SK-N-SH (cell line): ENCODE measurements at regions not wholly inside any gene's neighbourhood (a gene's known extent, or its start where the extent isn't known, plus 50 kb on each side); places are given as distances from the start of the nearest gene placed in this dataset.

Experiments used
- CTCF ChIA-PET: fragments of 300-600, 350-600 bp; formaldehyde crosslinking; extraction: SDS; loops from one replicate; lab custom pipeline; 2021; lab: Yijun Ruan, JAX
- POLR2A ChIA-PET: fragments of 350-600 bp; sonication (Branson Sonifier 250); formaldehyde crosslinking; extraction: SDS; loops from one replicate; lab custom pipeline; 2020; ENCODE audit warnings: antibody characterized with exemption, inconsistent platforms; lab: Yijun Ruan, JAX
- DNase-seq: peaks from one replicate; pipeline ENCODE4 v3.0.0; 2012
- H2AFZ ChIP-seq: fragments of 200-600 bp; sonication (generic); 2 replicates; pipeline ENCODE4 v1.8.1; 2016; ENCODE audit warnings: antibody characterized with exemption, mild to moderate bottlenecking, low read depth
- H3F3A ChIP-seq: fragments of 200-600 bp; sonication (generic); replicated peaks from 2 replicates; pipeline ENCODE3; 2016; ENCODE audit warnings: antibody characterized with exemption, mild to moderate bottlenecking; ENCODE audit not compliant: insufficient read depth
- H3K27ac ChIP-seq, 2 experiments: fragments of 200-500 bp in 1 of 2; fragments of 200-600 bp in 1 of 2; sonication (Bioruptor generic) in 1 of 2; sonication (generic), shearing (Covaris generic) in 1 of 2; 2 replicates each; pipeline versions ENCODE4 v1.5.1 to v1.6.1; 2014 to 2016; ENCODE audit warnings: low read depth in 2 of 2, inconsistent platforms in 1 of 2, low read length in 1 of 2, mild to moderate bottlenecking in 1 of 2, mixed read lengths in 1 of 2
- H3K27me3 ChIP-seq: fragments of 200-600 bp; sonication (generic), shearing (Covaris generic); 2 replicates; pipeline ENCODE4 v1.6.1; 2016; ENCODE audit warnings: mixed run types; ENCODE audit not compliant: insufficient read depth
- H3K36me3 ChIP-seq, 2 experiments: fragments of 200-500 bp in 1 of 2; fragments of 200-600 bp in 1 of 2; sonication (Bioruptor generic) in 1 of 2; sonication (generic) in 1 of 2; replicated peaks in 1 of 2; 2 replicates each; pipeline versions ENCODE3 to v1.5.1; 2014 to 2016; ENCODE audit warnings: low read length in 1 of 2, mild to moderate bottlenecking in 1 of 2; ENCODE audit not compliant: insufficient read depth in 2 of 2, control insufficient read depth in 1 of 2
- H3K4me1 ChIP-seq, 2 experiments: fragments of 200-500 bp in 1 of 2; fragments of 200-600 bp in 1 of 2; sonication (Bioruptor generic) in 1 of 2; sonication (generic), shearing (Covaris generic) in 1 of 2; 2 replicates each; pipeline versions ENCODE4 v1.5.1 to v1.6.1; 2014 to 2016; ENCODE audit warnings: low read depth in 1 of 2, low read length in 1 of 2, mixed run types in 1 of 2; ENCODE audit not compliant: insufficient read depth in 2 of 2, control insufficient read depth in 1 of 2
- H3K4me2 ChIP-seq: fragments of 200-600 bp; sonication (generic), shearing (Covaris generic); 2 replicates; pipeline ENCODE4 v1.6.1; 2017; ENCODE audit warnings: mixed run types
- H3K4me3 ChIP-seq, 2 experiments: fragments of 200-500 bp in 1 of 2; fragments of 200-600 bp in 1 of 2; sonication (Bioruptor generic) in 1 of 2; sonication (generic), shearing (Covaris generic) in 1 of 2; 2 replicates each; pipeline versions ENCODE4 v1.5.1 to v1.8.1; 2014 to 2016; ENCODE audit warnings: low read depth in 2 of 2, inconsistent platforms in 1 of 2, low read length in 1 of 2, mild to moderate bottlenecking in 1 of 2, mixed read lengths in 1 of 2, moderate library complexity in 1 of 2
- H3K79me2 ChIP-seq: fragments of 200-600 bp; sonication (generic); 2 replicates; pipeline ENCODE4 v1.8.1; 2017; ENCODE audit warnings: mild to moderate bottlenecking; ENCODE audit not compliant: insufficient read depth
- H3K9ac ChIP-seq: fragments of 200-600 bp; sonication (generic); 2 replicates; pipeline ENCODE4 v1.6.1; 2017; ENCODE audit warnings: mixed run types
- H3K9me2 ChIP-seq: fragments of 200-600 bp; sonication (generic); 2 replicates; pipeline ENCODE4 v1.6.1; 2017; ENCODE audit warnings: mixed run types
- H3K9me3 ChIP-seq: fragments of 200-600 bp; sonication (generic); 2 replicates; pipeline ENCODE4 v1.6.1; 2017; ENCODE audit warnings: mixed run types, mild to moderate bottlenecking, moderate library complexity
- H4K20me1 ChIP-seq: fragments of 200-600 bp; sonication (generic); 2 replicates; pipeline ENCODE4 v1.6.1; 2017; ENCODE audit warnings: mild to moderate bottlenecking, mixed run types; ENCODE audit not compliant: insufficient read depth
- CTCF ChIP-seq: fragments of 200-600 bp; sonication (generic); IDR thresholded peaks from 2 replicates; pipeline ENCODE4 v1.6.1; 2017; ENCODE audit warnings: antibody characterized with exemption, mild to moderate bottlenecking, moderate library complexity
- EP300 ChIP-seq, 2 experiments: IDR thresholded peaks; 2 replicates each; pipeline versions ENCODE4 v1.4.0 to v1.6.1; 2012; ENCODE audit warnings: borderline replicate concordance in 1 of 2, low read depth in 1 of 2, low read length in 1 of 2
- GABPA ChIP-seq: IDR thresholded peaks from 2 replicates; pipeline ENCODE4 v1.4.0; 2012; ENCODE audit warnings: low read depth, mild to moderate bottlenecking
- MAX ChIP-seq: IDR thresholded peaks from 2 replicates; pipeline ENCODE4 v1.4.0; 2012; ENCODE audit warnings: low read depth
- MEF2A ChIP-seq: IDR thresholded peaks from 2 replicates; pipeline ENCODE4 v1.4.0; 2012; ENCODE audit warnings: low read depth, borderline replicate concordance
- POLR2AphosphoS5 ChIP-seq: IDR thresholded peaks from 2 replicates; pipeline ENCODE4 v1.6.1; 2012; ENCODE audit warnings: low read depth, low read length
- REST ChIP-seq: IDR thresholded peaks from 2 replicates; pipeline ENCODE4 v1.6.1; 2012; ENCODE audit warnings: mild to moderate bottlenecking, low read depth, low read length, moderate library complexity
- RFX5 ChIP-seq: IDR thresholded peaks from 2 replicates; pipeline ENCODE4 v1.6.1; 2012; ENCODE audit warnings: mild to moderate bottlenecking, improper control_type of control experiment, low read length
- TEAD4 ChIP-seq: IDR thresholded peaks from 2 replicates; pipeline ENCODE4 v1.4.0; 2012; ENCODE audit warnings: mild to moderate bottlenecking, borderline replicate concordance; ENCODE audit not compliant: insufficient read depth
- WGBS: methylation state at CpG from one replicate; pipeline ENCODE4 v1.1.6; 2017; ENCODE audit warnings: low lambda C conversion rate; 5-methylcytosine and 5-hydroxymethylcytosine counted together
- TF ChIP-seq, protein P1 (sequence below): IDR thresholded peaks from 2 replicates; pipeline ENCODE4 v1.4.0; 2012; ENCODE audit warnings: low read depth, borderline replicate concordance
- TF ChIP-seq, protein P2 (sequence below): IDR thresholded peaks from 2 replicates; pipeline ENCODE4; 2012

DNA sequence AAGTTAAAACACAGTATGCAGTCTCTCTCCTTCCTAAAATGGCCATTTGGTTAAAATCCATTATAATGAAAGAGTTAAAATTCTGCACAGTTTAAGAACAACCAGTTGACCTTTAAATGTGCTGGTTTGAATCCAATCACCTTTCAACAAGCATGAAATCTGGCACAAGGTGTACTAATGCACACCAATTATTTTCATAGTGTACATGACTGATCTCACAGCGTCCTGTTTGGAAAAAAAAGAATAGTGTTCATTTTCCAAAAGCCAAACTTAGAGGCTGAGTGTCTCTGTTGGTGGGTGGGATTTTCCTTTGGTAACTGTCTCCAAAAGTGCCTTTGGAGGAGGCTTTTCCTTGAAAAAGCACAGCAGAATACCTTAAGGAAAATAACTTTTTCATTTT is 180.6 kb downstream of the DEPDC1B start:
- Histone ChIP-seq H3K9ac (no peak overlapping the region), H3K36me3 (no peaks in the 10 kb centered on the region), H3K4me2 (no peak overlapping the region), H4K20me1 (no peaks in the 10 kb centered on the region), H3K4me3 (no peak overlapping the region), H3K9me3 (no peaks in the 10 kb centered on the region), H3K4me1 (peaks cover 3 to 12% of the 10 kb centered on the region in 2 experiments), H3K79me2 (no peaks in the 10 kb centered on the region), H3F3A (no peaks in the 10 kb centered on the region), H3K27ac (no peak overlapping the region), H3K27me3 (no peaks in the 10 kb centered on the region), H3K9me2 (no peaks in the 10 kb centered on the region), H2AFZ (no peak overlapping the region)
- WGBS, result 46% methylated on average over 1 of the region's 1 CpG
- no peak for DNase-seq
- POLR2A ChIA-PET, result no interaction called here
- TF ChIP-seq GABPA (no peak), TEAD4 (no peak), MEF2A (no peak), RFX5 (no peak), MAX (no peak), EP300 (IDR thresholded peaks at IDR 0.05; ENCODE audit: borderline replicate concordance in 1 of 2, low read depth in 1 of 2, low read length in 1 of 2) (no peak), REST (no peak), POLR2AphosphoS5 (no peak), CTCF (no peak)
- TF ChIP-seq, protein P1, sequence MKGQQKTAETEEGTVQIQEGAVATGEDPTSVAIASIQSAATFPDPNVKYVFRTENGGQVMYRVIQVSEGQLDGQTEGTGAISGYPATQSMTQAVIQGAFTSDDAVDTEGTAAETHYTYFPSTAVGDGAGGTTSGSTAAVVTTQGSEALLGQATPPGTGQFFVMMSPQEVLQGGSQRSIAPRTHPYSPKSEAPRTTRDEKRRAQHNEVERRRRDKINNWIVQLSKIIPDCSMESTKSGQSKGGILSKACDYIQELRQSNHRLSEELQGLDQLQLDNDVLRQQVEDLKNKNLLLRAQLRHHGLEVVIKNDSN, result no peak
- TF ChIP-seq, protein P2, sequence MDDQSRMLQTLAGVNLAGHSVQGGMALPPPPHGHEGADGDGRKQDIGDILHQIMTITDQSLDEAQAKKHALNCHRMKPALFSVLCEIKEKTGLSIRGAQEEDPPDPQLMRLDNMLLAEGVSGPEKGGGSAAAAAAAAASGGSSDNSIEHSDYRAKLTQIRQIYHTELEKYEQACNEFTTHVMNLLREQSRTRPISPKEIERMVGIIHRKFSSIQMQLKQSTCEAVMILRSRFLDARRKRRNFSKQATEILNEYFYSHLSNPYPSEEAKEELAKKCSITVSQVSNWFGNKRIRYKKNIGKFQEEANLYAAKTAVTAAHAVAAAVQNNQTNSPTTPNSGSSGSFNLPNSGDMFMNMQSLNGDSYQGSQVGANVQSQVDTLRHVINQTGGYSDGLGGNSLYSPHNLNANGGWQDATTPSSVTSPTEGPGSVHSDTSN, result no peak
- CTCF ChIA-PET, result interaction anchor here (0.9 kb wide), 1 partner anchor 10 kb away, joined by 3 read pairs; no protein-coding TSS in a partner anchor
